Parathyroid adenoma (tissue), 2 donors: ENCODE measurements at regions not wholly inside any gene's neighbourhood (a gene's known extent, or its start where the extent isn't known, plus 50 kb on each side); places are given as distances from the start of the nearest gene placed in this dataset.
"Not testable (repeated sequence)": the region's sequence is repeated elsewhere in the genome, so short reads cannot be mapped to it uniquely, and the experiment has no call there.

Source experiments
- H2AFZ ChIP-seq: fragments of 300-600 bp; sonication (generic); one replicate; pipeline ENCODE4 v1.7.0; 2017; ENCODE audit warnings: antibody characterized with exemption, mild to moderate bottlenecking
- H3K27ac ChIP-seq: fragments of 300-600 bp; sonication (generic); one replicate; pipeline ENCODE4 v1.7.0; 2017
- H3K27me3 ChIP-seq: fragments of 300-600 bp; sonication (generic); one replicate; pipeline ENCODE4 v1.7.0; 2017; ENCODE audit warnings: low read length; ENCODE audit not compliant: control insufficient read depth, insufficient read depth
- H3K36me3 ChIP-seq: fragments of 300-600 bp; sonication (generic); one replicate; pipeline ENCODE4 v1.7.0; 2017; ENCODE audit warnings: low read length; ENCODE audit not compliant: control insufficient read depth, insufficient read depth
- H3K4me1 ChIP-seq: fragments of 300-600 bp; sonication (generic); one replicate; pipeline ENCODE4 v1.7.0; 2017; ENCODE audit warnings: control low read depth
- H3K4me2 ChIP-seq: fragments of 300-600 bp; sonication (generic); one replicate; pipeline ENCODE4 v1.7.0; 2017; ENCODE audit warnings: low read length
- H3K4me3 ChIP-seq: fragments of 300-600 bp; sonication (generic); one replicate; pipeline ENCODE4 v1.7.0; 2017; ENCODE audit warnings: low read depth, low read length
- H3K79me2 ChIP-seq: fragments of 300-600 bp; sonication (generic); one replicate; pipeline ENCODE4 v1.7.0; 2017; ENCODE audit warnings: control low read depth
- H3K9ac ChIP-seq: fragments of 300-600 bp; sonication (generic); one replicate; pipeline ENCODE4 v1.7.0; 2017; ENCODE audit warnings: mild to moderate bottlenecking
- H3K9me3 ChIP-seq: fragments of 300-600 bp; sonication (generic); one replicate; pipeline ENCODE4 v1.7.0; 2017; ENCODE audit warnings: low read length; ENCODE audit not compliant: control insufficient read depth
- TF ChIP-seq, protein P1 (sequence below): fragments of 300-600 bp; sonication (generic); IDR thresholded peaks from one replicate; pipeline ENCODE4 v1.7.0; 2017; ENCODE audit warnings: antibody characterized with exemption, mild to moderate bottlenecking
- donor health status: primary hyperparathyroidism.

GRCh38 chr10:9951481-9952257 is 1066.0 kb upstream of the CELF2 start:
- Histone ChIP-seq H3K9ac (no peak overlapping the region), H3K4me1 (no peaks in the 10 kb centered on the region), H2AFZ (no peak overlapping the region), H3K9me3 (no peaks in the 10 kb centered on the region), H3K36me3 (no peaks in the 10 kb centered on the region), H3K4me2 (no peak overlapping the region), H3K27ac (no peak overlapping the region), H3K4me3 (no peak overlapping the region), H3K79me2 (no peaks in the 10 kb centered on the region), H3K27me3 (no peaks in the 10 kb centered on the region)
- TF ChIP-seq, protein P1, sequence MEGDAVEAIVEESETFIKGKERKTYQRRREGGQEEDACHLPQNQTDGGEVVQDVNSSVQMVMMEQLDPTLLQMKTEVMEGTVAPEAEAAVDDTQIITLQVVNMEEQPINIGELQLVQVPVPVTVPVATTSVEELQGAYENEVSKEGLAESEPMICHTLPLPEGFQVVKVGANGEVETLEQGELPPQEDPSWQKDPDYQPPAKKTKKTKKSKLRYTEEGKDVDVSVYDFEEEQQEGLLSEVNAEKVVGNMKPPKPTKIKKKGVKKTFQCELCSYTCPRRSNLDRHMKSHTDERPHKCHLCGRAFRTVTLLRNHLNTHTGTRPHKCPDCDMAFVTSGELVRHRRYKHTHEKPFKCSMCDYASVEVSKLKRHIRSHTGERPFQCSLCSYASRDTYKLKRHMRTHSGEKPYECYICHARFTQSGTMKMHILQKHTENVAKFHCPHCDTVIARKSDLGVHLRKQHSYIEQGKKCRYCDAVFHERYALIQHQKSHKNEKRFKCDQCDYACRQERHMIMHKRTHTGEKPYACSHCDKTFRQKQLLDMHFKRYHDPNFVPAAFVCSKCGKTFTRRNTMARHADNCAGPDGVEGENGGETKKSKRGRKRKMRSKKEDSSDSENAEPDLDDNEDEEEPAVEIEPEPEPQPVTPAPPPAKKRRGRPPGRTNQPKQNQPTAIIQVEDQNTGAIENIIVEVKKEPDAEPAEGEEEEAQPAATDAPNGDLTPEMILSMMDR: no peak

GRCh38 chr10:9957351-9957750 is 1060.3 kb upstream of the CELF2 start:
- Histone ChIP-seq H3K27me3 (no peaks in the 10 kb centered on the region), H3K4me1 (no peaks in the 10 kb centered on the region), H3K27ac (no peak overlapping the region), H3K4me2 (no peak overlapping the region), H3K9ac (no peak overlapping the region), H3K79me2 (no peaks in the 10 kb centered on the region), H3K36me3 (no peaks in the 10 kb centered on the region), H3K9me3 (no peaks in the 10 kb centered on the region), H3K4me3 (no peak overlapping the region), H2AFZ (no peak overlapping the region)
- TF ChIP-seq, protein P1: no peak

DNA sequence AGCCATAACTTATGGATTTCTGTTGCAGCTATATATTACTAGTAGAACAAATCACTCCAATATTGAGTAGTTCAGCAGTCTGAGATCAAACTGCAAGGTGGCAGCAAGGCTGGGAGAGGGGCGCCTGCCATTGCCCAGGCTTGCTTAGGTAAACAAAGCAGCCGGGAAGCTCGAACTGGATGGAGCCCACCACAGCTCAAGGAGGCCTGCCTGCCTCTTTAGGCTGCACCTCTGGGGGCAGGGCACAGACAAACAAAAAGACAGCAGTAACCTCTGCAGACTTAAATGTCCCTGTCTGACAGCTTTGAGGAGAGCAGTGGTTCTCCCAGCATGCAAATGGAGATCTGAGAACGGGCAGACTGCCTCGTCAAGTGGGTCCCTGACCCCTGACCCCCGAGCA is 1059.8 kb upstream of the CELF2 start:
- H2AFZ ChIP-seq, H3K9me3 ChIP-seq, H3K79me2 ChIP-seq, H3K27ac ChIP-seq, H3K4me2 ChIP-seq, H3K4me3 ChIP-seq, H3K36me3 ChIP-seq, H3K4me1 ChIP-seq, H3K27me3 ChIP-seq, H3K9ac ChIP-seq: not testable (repeated sequence)

DNA sequence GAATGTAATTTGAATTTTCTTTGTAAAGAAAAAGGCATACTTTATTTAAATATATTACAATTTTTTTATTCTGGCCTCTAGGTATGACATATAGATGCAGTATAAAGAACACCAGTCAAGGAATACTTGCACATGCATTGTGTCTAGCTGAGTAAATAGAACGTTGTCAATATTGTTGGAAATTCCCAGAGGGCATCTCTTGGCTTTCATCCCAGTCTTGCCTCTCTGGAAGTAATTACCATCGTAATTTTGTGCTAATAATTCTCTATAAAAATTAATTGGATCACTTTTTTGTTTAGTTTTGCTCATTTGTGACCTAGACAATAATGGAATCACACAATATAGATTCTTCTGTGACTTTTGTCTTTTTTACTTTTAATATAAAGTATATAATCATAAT is 1052.3 kb upstream of the CELF2 start:
- Histone ChIP-seq H3K27ac (no peak overlapping the region), H3K4me2 (no peak overlapping the region), H2AFZ (no peak overlapping the region), H3K79me2 (no peaks in the 10 kb centered on the region), H3K36me3 (no peaks in the 10 kb centered on the region), H3K4me1 (no peaks in the 10 kb centered on the region), H3K9me3 (no peaks in the 10 kb centered on the region), H3K9ac (no peak overlapping the region), H3K27me3 (no peaks in the 10 kb centered on the region), H3K4me3 (no peak overlapping the region)
- TF ChIP-seq, protein P1: no peak

DNA sequence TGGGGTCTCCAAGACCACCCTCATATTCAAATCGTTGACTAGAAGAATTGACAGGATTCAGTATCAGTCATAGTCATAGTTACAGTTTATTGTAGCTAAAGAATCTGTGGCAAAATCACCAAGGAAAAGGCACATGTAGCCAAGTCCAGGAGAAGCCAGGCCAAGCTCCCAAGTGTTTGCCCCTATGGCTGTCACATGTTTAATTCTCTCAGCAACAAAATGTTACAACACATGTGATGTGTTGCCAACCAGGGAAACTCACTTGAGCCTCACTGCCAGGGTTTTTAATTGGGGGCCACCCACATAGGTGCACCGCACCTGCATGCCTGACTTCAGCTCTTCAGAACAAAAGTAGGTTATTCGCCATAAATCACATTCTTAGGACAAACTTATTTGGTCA is 1030.9 kb upstream of the CELF2 start:
- H3K9me3 ChIP-seq: no peaks in the 10 kb centered on the region
- H3K27ac ChIP-seq: no peak overlapping the region
- no peaks in the 10 kb centered on the region for H3K4me1 ChIP-seq
- no peak overlapping the region for H3K4me3 ChIP-seq
- H3K27me3 ChIP-seq: no peaks in the 10 kb centered on the region
- TF ChIP-seq, protein P1: no peak
- H3K9ac ChIP-seq: no peak overlapping the region
- no peak overlapping the region for H3K4me2 ChIP-seq
- no peak overlapping the region for H2AFZ ChIP-seq
- no peaks in the 10 kb centered on the region for H3K36me3 ChIP-seq
- H3K79me2 ChIP-seq: no peaks in the 10 kb centered on the region
